K562 (cell line): ENCODE measurements at regions not wholly inside any gene's neighbourhood (a gene's known extent, or its start where the extent isn't known, plus 50 kb on each side); places are given as distances from the start of the nearest gene placed in this dataset.

Experiments used
- CLOCK ChIP-seq: fragments of 250-450 bp; sonication (Bioruptor Pico); IDR thresholded peaks from 2 replicates; pipeline ENCODE4 v1.4.0; 2020; ENCODE audit warnings: mild to moderate bottlenecking, moderate library complexity, borderline replicate concordance
- CTCF ChIP-seq, 3 experiments: IDR thresholded peaks in 2 of 3; conservative IDR thresholded peaks in 1 of 3; 2 replicates each; pipeline ENCODE4 v1.5.1; 2011 to 2012; ENCODE audit warnings: low read length in 3 of 3, mild to moderate bottlenecking in 3 of 3, control low read depth in 2 of 3, improper control_type of control experiment in 1 of 3, inconsistent platforms in 1 of 3, low read depth in 1 of 3, mixed read lengths in 1 of 3, moderate library complexity in 1 of 3; ENCODE audit not compliant: insufficient read depth in 2 of 3
- EGR1 ChIP-seq: fragments of 450-650 bp; conservative IDR thresholded peaks from 2 replicates; pipeline ENCODE4 v1.6.1; 2017; ENCODE audit warnings: mild to moderate bottlenecking
- EZH2 ChIP-seq: IDR thresholded peaks from 2 replicates; pipeline ENCODE4 v1.6.1; 2012; ENCODE audit warnings: low read depth, mild to moderate bottlenecking, inconsistent platforms, low read length, borderline replicate concordance
- MYC ChIP-seq, 2 experiments: fragments of 250-450 bp in 1 of 2; sonication (Bioruptor Pico) in 1 of 2; IDR thresholded peaks; 2 replicates each; pipeline versions ENCODE4 v1.5.1 to v1.6.1; 2012 to 2021; ENCODE audit warnings: low read depth in 2 of 2, borderline replicate concordance in 1 of 2, improper control_type of control experiment in 1 of 2, low read length in 1 of 2, mild to moderate bottlenecking in 1 of 2, moderate library complexity in 1 of 2
- NFIC ChIP-seq: fragments of 450-650 bp; IDR thresholded peaks from 2 replicates; pipeline ENCODE4 v1.6.1; 2017; ENCODE audit warnings: mild to moderate bottlenecking, inconsistent platforms
- RBM22 ChIP-seq: fragments of 200-400 bp; formaldehyde crosslinking; IDR thresholded peaks from 2 replicates; pipeline ENCODE4 v1.6.1; 2018; ENCODE audit warnings: low read length, low read depth; ENCODE audit not compliant: poor library complexity, severe bottlenecking

- TF ChIP-seq CTCF (IDR thresholded peaks at IDR 0.05 in 2 of 3, conservative IDR thresholded peaks at IDR 0.05 in 1 of 3; ENCODE audit: insufficient read depth in 2 of 3, low read depth in 1 of 3, low read length in 3 of 3) (no peak), CLOCK (CRISPR knock-in tag) (no peak), NFIC (no peak), EGR1 (no peak), MYC (IDR thresholded peaks at IDR 0.05; ENCODE audit: low read depth, low read length) (no peak), MYC (CRISPR knock-in tag; IDR thresholded peaks at IDR 0.05; ENCODE audit: borderline replicate concordance, low read depth) (no peak), EZH2 (no peak), RBM22 (no peak)
Measured at GRCh38 chr15:58285212-58285920, 146.4 kb upstream of the LIPC start.
